H1 (cell line): ENCODE measurements at regions not wholly inside any gene's neighbourhood (a gene's known extent, or its start where the extent isn't known, plus 50 kb on each side); places are given as distances from the start of the nearest gene placed in this dataset.

Experiments used
- CTCF ChIA-PET: fragments of 300-600 bp; sonication (Branson Sonifier 250); formaldehyde crosslinking; loops from one replicate; lab custom pipeline; 2021; ENCODE audit not compliant: partially characterized antibody; lab: Charles Lee
- POLR2A ChIA-PET: fragments of 300-600 bp; sonication (Branson Sonifier 250); formaldehyde crosslinking; loops from one replicate; lab custom pipeline; 2021; ENCODE audit warnings: inconsistent platforms; ENCODE audit not compliant: partially characterized antibody; lab: Charles Lee
- DNase-seq, 2 experiments: peaks; one replicate each; pipeline versions ENCODE4 v3.0.0 to v3.0.0-alpha.2; 2010 to 2022; ENCODE audit warnings: low spot score in 2 of 2, low read depth in 1 of 2, mixed read lengths in 1 of 2
- FAIRE-seq: peaks from 2 replicates; lab custom pipeline; 2011; peaks lifted over from hg19 to GRCh38; lab: Jason Lieb, UNC
- H2AFZ ChIP-seq: 2 replicates; pipeline ENCODE4 v1.8.1; 2012; ENCODE audit warnings: low read length, inconsistent platforms
- H2AK5ac ChIP-seq: 2 replicates; pipeline ENCODE4 v1.6.1; 2013; ENCODE audit warnings: low read depth, low read length
- H2BK120ac ChIP-seq: replicated peaks from 2 replicates; pipeline ENCODE3; 2013; ENCODE audit warnings: low read depth, low read length, inconsistent platforms
- H2BK12ac ChIP-seq: 2 replicates; pipeline ENCODE4 v1.6.1; 2013; ENCODE audit warnings: low read depth, low read length
- H2BK15ac ChIP-seq: 2 replicates; pipeline ENCODE4 v1.6.1; 2013; ENCODE audit warnings: low read length
- H2BK20ac ChIP-seq: 2 replicates; pipeline ENCODE4 v1.6.1; 2013; ENCODE audit warnings: low read length
- H2BK5ac ChIP-seq: 2 replicates; pipeline ENCODE4 v1.6.1; 2013; ENCODE audit warnings: low read depth, low read length
- H3K14ac ChIP-seq: 2 replicates; pipeline ENCODE4 v1.6.1; 2013; ENCODE audit warnings: inconsistent platforms; ENCODE audit not compliant: insufficient read length
- H3K18ac ChIP-seq: 2 replicates; pipeline ENCODE4 v1.6.1; 2013; ENCODE audit warnings: low read length; ENCODE audit errors: extremely low read depth
- H3K23ac ChIP-seq: 2 replicates; pipeline ENCODE4 v1.6.1; 2013; ENCODE audit warnings: inconsistent platforms; ENCODE audit not compliant: insufficient read length
- H3K23me2 ChIP-seq: 2 replicates; pipeline ENCODE4 v1.6.1; 2013; ENCODE audit warnings: low read depth, low read length
- H3K27ac ChIP-seq: 2 replicates; pipeline ENCODE4 v1.6.1; 2011; ENCODE audit warnings: low read depth, low read length, inconsistent platforms
- H3K27me3 ChIP-seq, 4 experiments: replicated peaks in 1 of 4; 1 replicate in 1 of 4; 2 replicates in 3 of 4; pipeline versions ENCODE4 v1.6.1 to v1.8.1; 2011 to 2013; ENCODE audit warnings: low read length in 3 of 4, mild to moderate bottlenecking in 3 of 4, inconsistent platforms in 2 of 4, mixed read lengths in 2 of 4, moderate library complexity in 1 of 4; ENCODE audit not compliant: control insufficient read depth in 3 of 4, insufficient read depth in 3 of 4; ENCODE audit errors: extremely low read depth in 1 of 4
- H3K36me3 ChIP-seq, 4 experiments: 2 replicates each; pipeline versions ENCODE4 v1.6.1 to v1.8.1; 2011 to 2013; ENCODE audit warnings: mild to moderate bottlenecking in 4 of 4, low read length in 3 of 4, moderate library complexity in 2 of 4, control low read depth in 1 of 4, inconsistent platforms in 1 of 4; ENCODE audit not compliant: insufficient read depth in 4 of 4, control insufficient read depth in 2 of 4
- H3K4ac ChIP-seq: replicated peaks from 2 replicates; pipeline ENCODE3; 2013; ENCODE audit warnings: low read length, low read depth, mixed read lengths, inconsistent platforms; ENCODE audit not compliant: insufficient read length
- H3K4me1 ChIP-seq, 4 experiments: replicated peaks in 1 of 4; 1 replicate in 1 of 4; 2 replicates in 3 of 4; pipeline versions ENCODE4 v1.6.1 to v1.8.1; 2011 to 2013; ENCODE audit warnings: low read length in 3 of 4, inconsistent platforms in 2 of 4, mixed read lengths in 1 of 4; ENCODE audit not compliant: insufficient read depth in 4 of 4, control insufficient read depth in 3 of 4
- H3K4me2 ChIP-seq, 2 experiments: 2 replicates each; pipeline versions ENCODE4 v1.6.1 to v1.8.1; 2011 to 2013; ENCODE audit warnings: low read depth in 2 of 2, low read length in 2 of 2, control low read depth in 1 of 2, inconsistent platforms in 1 of 2, mild to moderate bottlenecking in 1 of 2; ENCODE audit not compliant: insufficient read depth in 1 of 2
- H3K4me3 ChIP-seq, 4 experiments: fragments of 200-600, 300-600 bp in 1 of 4; sonication (generic), shearing (Covaris generic), sonication (Bioruptor Twin) in 1 of 4; 2 replicates each; pipeline versions ENCODE4 v1.5.1 to v1.8.1; 2011 to 2016; ENCODE audit warnings: low read length in 4 of 4, low read depth in 3 of 4, control low read depth in 2 of 4, inconsistent platforms in 2 of 4, mild to moderate bottlenecking in 2 of 4, mixed read lengths in 1 of 4, moderate library complexity in 1 of 4; ENCODE audit not compliant: insufficient read depth in 2 of 4; ENCODE audit errors: extremely low read depth in 1 of 4
- H3K56ac ChIP-seq: replicated peaks from 2 replicates; pipeline ENCODE3; 2013; ENCODE audit warnings: low read depth, mild to moderate bottlenecking, mixed read lengths, low read length, inconsistent platforms; ENCODE audit not compliant: insufficient read length
- H3K79me1 ChIP-seq: 2 replicates; pipeline ENCODE4 v1.6.1; 2013; ENCODE audit warnings: low read depth, low read length, control low read depth
- H3K79me2 ChIP-seq, 2 experiments: 2 replicates each; pipeline versions ENCODE4 v1.6.1 to v1.8.1; 2012 to 2013; ENCODE audit warnings: low read length in 2 of 2, mild to moderate bottlenecking in 2 of 2, inconsistent platforms in 1 of 2; ENCODE audit not compliant: insufficient read depth in 2 of 2, control insufficient read depth in 1 of 2
- H3K9ac ChIP-seq, 4 experiments: replicated peaks in 1 of 4; 1 replicate in 1 of 4; 2 replicates in 3 of 4; pipeline versions ENCODE4 v1.6.1 to v1.8.1; 2011 to 2013; ENCODE audit warnings: low read depth in 3 of 4, low read length in 3 of 4, control low read depth in 2 of 4, mild to moderate bottlenecking in 2 of 4, moderate library complexity in 2 of 4, inconsistent platforms in 1 of 4; ENCODE audit errors: extremely low read depth in 1 of 4
- H3K9me3 ChIP-seq, 2 experiments: 2 replicates each; pipeline versions ENCODE4 v1.6.1 to v1.8.1; 2012 to 2013; ENCODE audit warnings: mild to moderate bottlenecking in 2 of 2, moderate library complexity in 2 of 2, control low read depth in 1 of 2, inconsistent platforms in 1 of 2, low read depth in 1 of 2, low read length in 1 of 2, mixed read lengths in 1 of 2; ENCODE audit not compliant: insufficient read depth in 2 of 2
- H4K20me1 ChIP-seq, 2 experiments: replicated peaks in 1 of 2; 2 replicates each; pipeline versions ENCODE3 to v1.8.1; 2011 to 2013; ENCODE audit warnings: inconsistent platforms in 2 of 2, low read length in 2 of 2, mild to moderate bottlenecking in 1 of 2; ENCODE audit not compliant: insufficient read depth in 2 of 2, control insufficient read depth in 1 of 2
- H4K5ac ChIP-seq: 2 replicates; pipeline ENCODE4 v1.6.1; 2013; ENCODE audit warnings: low read length, low read depth, mixed read lengths, inconsistent platforms; ENCODE audit not compliant: insufficient read length
- H4K8ac ChIP-seq: 2 replicates; pipeline ENCODE4 v1.8.0; 2013; ENCODE audit warnings: mild to moderate bottlenecking, moderate library complexity, low read length, inconsistent platforms; ENCODE audit not compliant: insufficient read depth; ENCODE audit errors: extremely low read depth
- H4K91ac ChIP-seq: replicated peaks from 2 replicates; pipeline ENCODE3; 2013; ENCODE audit warnings: low read length, mixed read lengths, inconsistent platforms; ENCODE audit not compliant: insufficient read length
- BRCA1 ChIP-seq: IDR thresholded peaks from 2 replicates; pipeline ENCODE4 v1.6.1; 2012; ENCODE audit warnings: low read depth, low read length, improper control_type of control experiment
- GABPA ChIP-seq: IDR thresholded peaks from 2 replicates; pipeline ENCODE4 v1.6.1; 2011; ENCODE audit warnings: mild to moderate bottlenecking, low read length, moderate library complexity, borderline replicate concordance; ENCODE audit not compliant: insufficient read depth
- NRF1 ChIP-seq: IDR thresholded peaks from 2 replicates; pipeline ENCODE4 v1.6.1; 2011; ENCODE audit warnings: mild to moderate bottlenecking, low read depth, low read length, improper control_type of control experiment
- RAD21 ChIP-seq, 2 experiments: IDR thresholded peaks in 1 of 2; conservative IDR thresholded peaks in 1 of 2; 2 replicates each; pipeline ENCODE4 v1.6.1; 2011; ENCODE audit warnings: low read depth in 2 of 2, low read length in 2 of 2, improper control_type of control experiment in 1 of 2, inconsistent platforms in 1 of 2, mild to moderate bottlenecking in 1 of 2, moderate library complexity in 1 of 2
- RNF2 ChIP-seq: fragments of 200-900, 300-1000 bp; sonication (generic); IDR thresholded peaks from 2 replicates; pipeline ENCODE4 v1.7.1; 2016; ENCODE audit warnings: borderline replicate concordance, low read depth, mild to moderate bottlenecking, antibody characterized with exemption, low read length; ENCODE audit not compliant: poor library complexity, severe bottlenecking; ENCODE audit errors: missing control alignments
- SIN3A ChIP-seq, 2 experiments: IDR thresholded peaks in 1 of 2; conservative IDR thresholded peaks in 1 of 2; 2 replicates each; pipeline ENCODE4 v1.6.1; 2011 to 2012; ENCODE audit warnings: low read length in 2 of 2, improper control_type of control experiment in 1 of 2, low read depth in 1 of 2, mild to moderate bottlenecking in 1 of 2
- SIRT6 ChIP-seq: IDR thresholded peaks from one replicate; pipeline ENCODE4 v1.7.1; 2012; ENCODE audit warnings: low read length, inconsistent platforms
- SP4 ChIP-seq: IDR thresholded peaks from 2 replicates; pipeline ENCODE4 v1.6.1; 2012; ENCODE audit warnings: low read length, inconsistent platforms
- ZNF274 ChIP-seq: IDR thresholded peaks from 2 replicates; pipeline ENCODE4 v1.7.0; 2012; ENCODE audit warnings: low read length, borderline replicate concordance; ENCODE audit errors: extremely low read depth
- WGBS, 2 experiments: shearing (Covaris generic) in 1 of 2; methylation state at CpG; one replicate each; pipeline versions ENCODE4 v1.1.6 to v1.1.7; 2013 to 2015; ENCODE audit warnings: low lambda C conversion rate in 2 of 2, mixed read lengths in 2 of 2, inconsistent platforms in 1 of 2, low coverage in 1 of 2, missing lambda C conversion rate in 1 of 2; ENCODE audit not compliant: insufficient replicate concordance in 2 of 2, insufficient coverage in 1 of 2, insufficient read length in 1 of 2; ENCODE audit errors: extremely low coverage in 1 of 2, missing lambda C conversion rate in 1 of 2; 5-methylcytosine and 5-hydroxymethylcytosine counted together
- TF ChIP-seq, protein P1 (sequence below): IDR thresholded peaks from 2 replicates; pipeline ENCODE4 v1.6.1; 2012; ENCODE audit warnings: low read length, inconsistent platforms
- TF ChIP-seq, protein P2 (sequence below): IDR thresholded peaks from 2 replicates; pipeline ENCODE4 v1.6.1; 2012; ENCODE audit warnings: inconsistent platforms

DNA sequence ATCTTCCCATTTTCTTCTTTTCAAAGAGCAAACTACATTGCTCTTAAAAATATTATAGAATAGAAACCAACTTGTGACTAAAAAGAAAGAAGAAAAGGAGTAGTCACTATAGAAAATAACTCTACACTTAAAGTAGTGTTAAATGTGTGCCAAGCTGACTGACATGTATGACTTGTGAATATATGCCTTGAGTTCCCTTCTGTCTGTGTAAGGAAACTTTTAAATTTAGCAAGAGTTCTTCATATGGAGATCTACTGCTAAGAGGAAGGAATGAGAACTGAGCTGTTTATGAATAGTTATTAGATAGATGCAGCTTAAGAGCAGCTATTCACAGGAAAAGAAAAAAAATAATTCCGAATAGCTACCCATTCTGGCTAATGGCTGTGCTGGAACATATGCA is 1221.7 kb upstream of the ZEB2 start:
- H3K4me1 ChIP-seq = no peaks in the 10 kb centered on the region
- no peaks in the 10 kb centered on the region for H3K27me3 ChIP-seq
- no peak overlapping the region for H4K5ac ChIP-seq
- no peak overlapping the region for H2AK5ac ChIP-seq
- no peak for FAIRE-seq
- no peak overlapping the region for H3K9ac ChIP-seq
- no peak overlapping the region for H4K8ac ChIP-seq
- no peaks in the 10 kb centered on the region for H3K23me2 ChIP-seq
- POLR2A ChIA-PET = no interaction called here
- H3K79me1 ChIP-seq = no peaks in the 10 kb centered on the region
- no peak overlapping the region for H2BK15ac ChIP-seq
- no peak for DNase-seq
- H2BK20ac ChIP-seq = no peak overlapping the region
- H4K20me1 ChIP-seq = no peaks in the 10 kb centered on the region
- H3K18ac ChIP-seq = no peak overlapping the region
- H3K27ac ChIP-seq = no peak overlapping the region
- no peak overlapping the region for H3K4ac ChIP-seq
- no peaks in the 10 kb centered on the region for H3K36me3 ChIP-seq
- H3K4me2 ChIP-seq = no peak overlapping the region
- no peak overlapping the region for H2BK120ac ChIP-seq
- H4K91ac ChIP-seq = no peak overlapping the region
- WGBS, 2 experiments = 89% methylated on average over 1 of the region's 1 CpG; no CpG with 5 or more reads in 1 of the 2 experiments
- no peaks in the 10 kb centered on the region for H3K9me3 ChIP-seq
- CTCF ChIA-PET = interaction anchor here (0.7 to 1.3 kb wide), 4 partner anchors 8 to 982 kb away, joined by 3 to 5 read pairs (median 3); no protein-coding TSS in a partner anchor
- no peak overlapping the region for H2BK5ac ChIP-seq
- no peak overlapping the region for H3K23ac ChIP-seq
- no peak overlapping the region for H3K4me3 ChIP-seq
- no peak overlapping the region for H3K56ac ChIP-seq
- H2AFZ ChIP-seq = no peak overlapping the region
- H3K14ac ChIP-seq = no peak overlapping the region
- H3K79me2 ChIP-seq = no peaks in the 10 kb centered on the region
- H2BK12ac ChIP-seq = no peak overlapping the region
- TF ChIP-seq, protein P1, sequence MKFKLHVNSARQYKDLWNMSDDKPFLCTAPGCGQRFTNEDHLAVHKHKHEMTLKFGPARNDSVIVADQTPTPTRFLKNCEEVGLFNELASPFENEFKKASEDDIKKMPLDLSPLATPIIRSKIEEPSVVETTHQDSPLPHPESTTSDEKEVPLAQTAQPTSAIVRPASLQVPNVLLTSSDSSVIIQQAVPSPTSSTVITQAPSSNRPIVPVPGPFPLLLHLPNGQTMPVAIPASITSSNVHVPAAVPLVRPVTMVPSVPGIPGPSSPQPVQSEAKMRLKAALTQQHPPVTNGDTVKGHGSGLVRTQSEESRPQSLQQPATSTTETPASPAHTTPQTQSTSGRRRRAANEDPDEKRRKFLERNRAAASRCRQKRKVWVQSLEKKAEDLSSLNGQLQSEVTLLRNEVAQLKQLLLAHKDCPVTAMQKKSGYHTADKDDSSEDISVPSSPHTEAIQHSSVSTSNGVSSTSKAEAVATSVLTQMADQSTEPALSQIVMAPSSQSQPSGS = no peak
- TF ChIP-seq BRCA1 (no peak), SP4 (no peak), SIN3A (conservative IDR thresholded peaks at IDR 0.05 in 1 of 2, IDR thresholded peaks at IDR 0.05 in 1 of 2; ENCODE audit: low read depth in 1 of 2, low read length in 2 of 2) (no peak), ZNF274 (no peak), NRF1 (no peak), GABPA (no peak), RAD21 (IDR thresholded peaks at IDR 0.05 in 1 of 2, conservative IDR thresholded peaks at IDR 0.05 in 1 of 2; ENCODE audit: low read depth in 2 of 2, low read length in 2 of 2) (no peak), RNF2 (no peak), SIRT6 (no peak)
- TF ChIP-seq, protein P2, sequence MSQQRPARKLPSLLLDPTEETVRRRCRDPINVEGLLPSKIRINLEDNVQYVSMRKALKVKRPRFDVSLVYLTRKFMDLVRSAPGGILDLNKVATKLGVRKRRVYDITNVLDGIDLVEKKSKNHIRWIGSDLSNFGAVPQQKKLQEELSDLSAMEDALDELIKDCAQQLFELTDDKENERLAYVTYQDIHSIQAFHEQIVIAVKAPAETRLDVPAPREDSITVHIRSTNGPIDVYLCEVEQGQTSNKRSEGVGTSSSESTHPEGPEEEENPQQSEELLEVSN = no peak
